OCI-LY1 (cell line): ENCODE measurements at regions not wholly inside any gene's neighbourhood (a gene's known extent, or its start where the extent isn't known, plus 50 kb on each side); places are given as distances from the start of the nearest gene placed in this dataset.

ENCODE experiments used
- H2AFZ ChIP-seq: fragments of 200-600 bp; sonication (generic), shearing (Covaris generic); 2 replicates; pipeline ENCODE4 v1.6.0; 2014; ENCODE audit warnings: antibody characterized with exemption, mild to moderate bottlenecking, low read length
- H3F3A ChIP-seq: fragments of 200-600 bp; sonication (generic), shearing (Covaris generic); 2 replicates; pipeline ENCODE4 v1.6.0; 2014; ENCODE audit warnings: mild to moderate bottlenecking, antibody characterized with exemption, low read length, moderate library complexity; ENCODE audit not compliant: insufficient read depth
- H3K27ac ChIP-seq: fragments of 200-600 bp; sonication (generic); 2 replicates; pipeline ENCODE4 v1.5.1; 2014; ENCODE audit warnings: low read length, mixed run types, mild to moderate bottlenecking, low read depth; ENCODE audit not compliant: poor library complexity, severe bottlenecking
- H3K27me3 ChIP-seq: fragments of 200-600 bp; sonication (generic); 2 replicates; pipeline ENCODE4 v1.6.0; 2014; ENCODE audit warnings: antibody characterized with exemption, mild to moderate bottlenecking, low read length, moderate library complexity; ENCODE audit not compliant: insufficient read depth
- H3K36me3 ChIP-seq: fragments of 200-600 bp; sonication (generic); 2 replicates; pipeline ENCODE4 v1.6.1; 2014; ENCODE audit warnings: mild to moderate bottlenecking, antibody characterized with exemption, low read length, moderate library complexity, mixed read lengths; ENCODE audit not compliant: insufficient read depth
- H3K4me1 ChIP-seq: fragments of 200-600 bp; sonication (generic); 2 replicates; pipeline ENCODE4 v1.5.1; 2014; ENCODE audit warnings: mild to moderate bottlenecking, low read length, moderate library complexity; ENCODE audit not compliant: insufficient read depth, severe bottlenecking
- H3K4me2 ChIP-seq: fragments of 200-600 bp; sonication (generic), shearing (Covaris generic); 2 replicates; pipeline ENCODE4 v1.6.1; 2014; ENCODE audit warnings: low read length
- H3K4me3 ChIP-seq: fragments of 200-600 bp; sonication (generic); 2 replicates; pipeline ENCODE4 v1.5.1; 2014; ENCODE audit warnings: low read length, low read depth, mild to moderate bottlenecking, mixed read lengths; ENCODE audit not compliant: poor library complexity, severe bottlenecking
- H3K79me2 ChIP-seq: fragments of 200-600 bp; shearing (Covaris generic); 2 replicates; pipeline ENCODE4 v1.6.1; 2016; ENCODE audit warnings: mixed run types, low read length, mixed read lengths; ENCODE audit not compliant: insufficient read depth
- H3K9ac ChIP-seq: fragments of 200-600 bp; sonication (generic), shearing (Covaris generic); 2 replicates; pipeline ENCODE4 v1.6.1; 2014; ENCODE audit warnings: mild to moderate bottlenecking, low read length, mixed read lengths
- H3K9me2 ChIP-seq: fragments of 200-600 bp; sonication (generic), shearing (Covaris generic); 2 replicates; pipeline ENCODE4 v1.6.1; 2014; ENCODE audit warnings: low read depth, mild to moderate bottlenecking, low read length, mixed read lengths
- H3K9me3 ChIP-seq: fragments of 200-600 bp; shearing (Covaris generic); 2 replicates; pipeline ENCODE4 v1.6.1; 2014; ENCODE audit warnings: low read length, mixed read lengths
- H4K20me1 ChIP-seq: fragments of 200-600 bp; sonication (generic), shearing (Covaris generic); 2 replicates; pipeline ENCODE4 v1.6.0; 2016; ENCODE audit warnings: mild to moderate bottlenecking, low read length; ENCODE audit not compliant: insufficient read depth
- CTCF ChIP-seq: fragments of 200-600 bp; sonication (generic), shearing (Covaris generic); IDR thresholded peaks from 2 replicates; pipeline ENCODE4 v1.5.1; 2017; ENCODE audit warnings: mild to moderate bottlenecking, antibody characterized with exemption, low read length, moderate library complexity, mixed read lengths
- EZH2 ChIP-seq: fragments of 200-600 bp; sonication (generic), shearing (Covaris generic); IDR thresholded peaks from 2 replicates; pipeline ENCODE4 v1.8.0; 2017; ENCODE audit warnings: borderline replicate concordance, mixed run types, mild to moderate bottlenecking, antibody characterized with exemption, low read length, moderate library complexity, mixed read lengths

- H3K79me2 ChIP-seq, result no peaks in the 10 kb centered on the region
- H3K9me2 ChIP-seq, result no peaks in the 10 kb centered on the region
- H3K4me1 ChIP-seq, result no peaks in the 10 kb centered on the region
- H3K4me2 ChIP-seq, result no peak overlapping the region
- H3K9ac ChIP-seq, result no peak overlapping the region
- H4K20me1 ChIP-seq, result no peaks in the 10 kb centered on the region
- no peaks in the 10 kb centered on the region for H3K36me3 ChIP-seq
- H3K27me3 ChIP-seq, result no peaks in the 10 kb centered on the region
- no peak overlapping the region for H3K27ac ChIP-seq
- no peak overlapping the region for H3K4me3 ChIP-seq
- no peak overlapping the region for H2AFZ ChIP-seq
- TF ChIP-seq CTCF (no peak), EZH2 (no peak)
- H3F3A ChIP-seq, result no peaks in the 10 kb centered on the region
- no peaks in the 10 kb centered on the region for H3K9me3 ChIP-seq
Measured at GRCh38 chr1:166700696-166701095, 138.6 kb upstream of the POGK start.

DNA sequence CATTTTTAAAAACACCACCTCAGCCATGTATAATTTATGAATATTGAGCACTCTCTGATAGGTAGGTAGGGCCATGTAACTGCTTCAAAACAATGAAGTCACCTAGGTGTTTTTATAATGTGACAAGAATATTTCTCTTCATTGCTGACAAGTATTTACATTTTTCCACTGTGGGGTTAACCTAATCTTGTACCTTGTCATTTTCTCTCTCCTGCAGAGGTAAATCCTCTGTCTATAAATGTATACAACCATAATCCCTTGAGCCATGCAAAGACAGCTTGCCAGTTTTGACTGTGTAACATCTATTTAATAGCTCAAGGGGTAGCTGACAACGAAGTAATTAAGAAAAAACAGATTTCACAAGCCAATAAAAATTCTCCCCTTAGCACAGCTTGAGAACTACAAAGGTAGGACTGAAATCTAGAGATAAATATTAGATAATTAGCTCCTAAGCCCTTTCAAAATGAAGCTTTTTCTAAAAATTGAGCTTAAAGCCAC lies 137.6 kb upstream of the POGK start:
- Histone ChIP-seq H4K20me1 (no peaks in the 10 kb centered on the region), H3K27ac (no peak overlapping the region), H3K4me3 (no peak overlapping the region), H3K9me2 (no peaks in the 10 kb centered on the region), H3K9ac (no peak overlapping the region), H3K36me3 (no peaks in the 10 kb centered on the region), H3K4me2 (no peak overlapping the region), H2AFZ (no peak overlapping the region), H3K27me3 (no peaks in the 10 kb centered on the region), H3K79me2 (no peaks in the 10 kb centered on the region), H3K9me3 (no peaks in the 10 kb centered on the region), H3F3A (no peaks in the 10 kb centered on the region), H3K4me1 (no peaks in the 10 kb centered on the region)
- TF ChIP-seq CTCF, result no peak
- TF ChIP-seq EZH2, result no peak

- Histone ChIP-seq H3K4me2 (no peak overlapping the region), H3K9ac (no peak overlapping the region), H3K79me2 (no peaks in the 10 kb centered on the region), H3K27me3 (no peaks in the 10 kb centered on the region), H2AFZ (no peak overlapping the region), H3F3A (no peaks in the 10 kb centered on the region), H3K4me1 (no peaks in the 10 kb centered on the region), H4K20me1 (no peaks in the 10 kb centered on the region), H3K36me3 (no peaks in the 10 kb centered on the region), H3K9me2 (no peaks in the 10 kb centered on the region), H3K27ac (no peak overlapping the region), H3K4me3 (no peak overlapping the region), H3K9me3 (no peaks in the 10 kb centered on the region)
- no peak for TF ChIP-seq EZH2
- no peak for TF ChIP-seq CTCF
Measured at GRCh38 chr1:166703141-166703540, 136.1 kb upstream of the POGK start.
